WTC11 (cell line): ENCODE measurements at regions not wholly inside any gene's neighbourhood (a gene's known extent, or its start where the extent isn't known, plus 50 kb on each side); places are given as distances from the start of the nearest gene placed in this dataset.

Experiments used
- ATAC-seq: fragments of 200-7000 bp; cut with Tn5 transposase; 2 replicates; pipeline ENCODE4 v1.10.0; 2021; ENCODE audit warnings: mild to moderate bottlenecking, moderate library complexity
- CTCF ChIA-PET: fragments of 300-600 bp; sonication (Branson Sonifier 250); formaldehyde crosslinking; loops from one replicate; lab custom pipeline; 2021; ENCODE audit warnings: antibody characterized with exemption; lab: Charles Lee
- POLR2A ChIA-PET: fragments of 350-600 bp; sonication (Branson Sonifier 250); formaldehyde crosslinking; loops from one replicate; lab custom pipeline; 2021; ENCODE audit warnings: antibody characterized with exemption; lab: Charles Lee
- DNase-seq: peaks from one replicate; pipeline ENCODE4 v3.0.0; 2021; ENCODE audit warnings: low spot score
- H3K27ac Mint-ChIP-seq: 2 replicates; pipeline ENCODE4 v1.8.0; 2021; ENCODE audit warnings: mixed read lengths
- H3K27me3 Mint-ChIP-seq: 2 replicates; pipeline ENCODE4 v1.8.0; 2021; ENCODE audit warnings: low read depth, mild to moderate bottlenecking, moderate library complexity, mixed read lengths
- H3K36me3 Mint-ChIP-seq: 2 replicates; pipeline ENCODE4 v1.8.0; 2021; ENCODE audit warnings: mixed read lengths
- H3K4me1 Mint-ChIP-seq: 2 replicates; pipeline ENCODE4 v1.8.0; 2022; ENCODE audit warnings: mixed read lengths
- H3K4me3 Mint-ChIP-seq: 2 replicates; pipeline ENCODE4 v1.8.0; 2021; ENCODE audit warnings: mild to moderate bottlenecking, moderate library complexity, mixed read lengths
- H3K9me3 Mint-ChIP-seq: 2 replicates; pipeline ENCODE4 v1.8.0; 2021; ENCODE audit warnings: mixed read lengths
- CBFB ChIP-seq: sonication (generic); formaldehyde crosslinking; IDR thresholded peaks from 2 replicates; pipeline ENCODE4 v1.8.1; 2022; ENCODE audit warnings: mild to moderate bottlenecking, low read depth, missing genetic modification reagents
- CREB1 ChIP-seq: sonication (generic); formaldehyde crosslinking; IDR thresholded peaks from 2 replicates; pipeline ENCODE4 v1.8.0; 2023; ENCODE audit warnings: mild to moderate bottlenecking, missing genetic modification reagents
- CREM ChIP-seq: sonication (generic); formaldehyde crosslinking; IDR thresholded peaks from 2 replicates; pipeline ENCODE4 v1.8.1; 2022; ENCODE audit warnings: mild to moderate bottlenecking, missing genetic modification reagents, moderate library complexity
- JUN ChIP-seq: sonication (generic); formaldehyde crosslinking; IDR thresholded peaks from 2 replicates; pipeline ENCODE4 v1.8.0; 2023; ENCODE audit warnings: mild to moderate bottlenecking, missing genetic modification reagents
- NFE2L1 ChIP-seq: sonication (generic); formaldehyde crosslinking; IDR thresholded peaks from 2 replicates; pipeline ENCODE4 v1.8.1; 2023; ENCODE audit warnings: missing genetic modification reagents
- RORB ChIP-seq: fragments of 250-450 bp; sonication (Bioruptor Pico); IDR thresholded peaks from 2 replicates; pipeline ENCODE4 v1.9.0; 2021; ENCODE audit warnings: mild to moderate bottlenecking
- SP1 ChIP-seq: sonication (generic); formaldehyde crosslinking; conservative IDR thresholded peaks from 2 replicates; pipeline ENCODE4 v1.8.1; 2022; ENCODE audit warnings: missing genetic modification reagents
- ZNF219 ChIP-seq: sonication (generic); formaldehyde crosslinking; IDR thresholded peaks from 2 replicates; pipeline ENCODE4 v1.8.0; 2023; ENCODE audit warnings: missing genetic modification reagents, mild to moderate bottlenecking, borderline replicate concordance
- ZNF232 ChIP-seq: sonication (generic); formaldehyde crosslinking; IDR thresholded peaks from 2 replicates; pipeline ENCODE4 v1.8.0; 2022; ENCODE audit warnings: mild to moderate bottlenecking, missing genetic modification reagents
- ZNF317 ChIP-seq: sonication (generic); formaldehyde crosslinking; IDR thresholded peaks from 2 replicates; pipeline ENCODE4 v1.8.1; 2023; ENCODE audit warnings: low read depth, mild to moderate bottlenecking, moderate library complexity, missing genetic modification reagents, borderline replicate concordance
- TF ChIP-seq, protein P1 (sequence below): sonication (generic); formaldehyde crosslinking; IDR thresholded peaks from 2 replicates; pipeline ENCODE4 v1.8.0; 2022; ENCODE audit warnings: missing genetic modification reagents
- TF ChIP-seq, protein P2 (sequence below): fragments of 250-450 bp; sonication (Bioruptor Pico); IDR thresholded peaks from 2 replicates; pipeline ENCODE4 v1.9.0; 2021; ENCODE audit warnings: mild to moderate bottlenecking
- TF ChIP-seq, protein P3 (sequence below): sonication (generic); formaldehyde crosslinking; IDR thresholded peaks from 2 replicates; pipeline ENCODE4 v1.8.0; 2023; ENCODE audit warnings: mild to moderate bottlenecking, missing genetic modification reagents
- TF ChIP-seq, protein P4 (sequence below): fragments of 250-450 bp; sonication (Bioruptor Pico); IDR thresholded peaks from 2 replicates; pipeline ENCODE4 v1.9.0; 2021; ENCODE audit warnings: moderate library complexity, mild to moderate bottlenecking, inconsistent platforms, borderline replicate concordance
- TF ChIP-seq, protein P5 (sequence below): sonication (generic); formaldehyde crosslinking; IDR thresholded peaks from 2 replicates; pipeline ENCODE4 v1.8.1; 2022; ENCODE audit warnings: missing genetic modification reagents, borderline replicate concordance
- TF ChIP-seq, protein P6 (sequence below): sonication (generic); formaldehyde crosslinking; IDR thresholded peaks from 2 replicates; pipeline ENCODE4 v1.8.1; 2023; ENCODE audit warnings: mild to moderate bottlenecking, moderate library complexity, missing genetic modification reagents
- TF ChIP-seq, protein P7 (sequence below): sonication (generic); formaldehyde crosslinking; IDR thresholded peaks from 2 replicates; pipeline ENCODE4 v1.8.0; 2022; ENCODE audit warnings: mild to moderate bottlenecking, missing genetic modification reagents
- TF ChIP-seq, protein P8 (sequence below): sonication (generic); formaldehyde crosslinking; conservative IDR thresholded peaks from 2 replicates; pipeline ENCODE4 v1.8.1; 2022; ENCODE audit warnings: mild to moderate bottlenecking, missing genetic modification reagents
- TF ChIP-seq, protein P9 (sequence below): fragments of 250-450 bp; sonication (Bioruptor Pico); IDR thresholded peaks from 2 replicates; pipeline ENCODE4 v1.8.0; 2021; ENCODE audit warnings: mild to moderate bottlenecking

DNA sequence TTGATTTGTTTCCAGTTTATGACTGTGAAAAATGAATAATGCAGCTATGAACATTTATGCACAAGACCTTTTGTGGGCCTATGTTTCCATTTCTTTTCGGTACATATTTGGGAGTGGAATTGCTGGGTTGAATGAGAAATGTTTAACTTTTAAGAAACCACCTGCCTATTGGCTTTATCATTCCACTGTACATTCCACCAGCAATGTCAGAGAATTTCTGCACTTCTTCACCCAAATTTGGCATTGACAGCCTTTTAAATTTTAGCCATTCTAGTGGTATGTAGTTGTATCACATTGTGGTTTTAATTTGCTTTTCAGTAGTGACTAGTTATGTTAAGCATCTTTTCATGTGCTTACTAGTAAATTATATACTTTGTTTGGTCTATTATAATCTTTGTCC lies 317.0 kb upstream of the TMTC1 start:
- CTCF ChIA-PET: no interaction called here
- Mint-ChIP-seq H3K27me3 (no peaks in the 10 kb centered on the region), H3K36me3 (no peaks in the 10 kb centered on the region), H3K4me1 (peaks cover 30% of the 10 kb centered on the region), H3K27ac (no peak overlapping the region), H3K4me3 (no peak overlapping the region), H3K9me3 (no peaks in the 10 kb centered on the region)
- DNase-seq: no peak
- ATAC-seq: no peak
- TF ChIP-seq, protein P1, sequence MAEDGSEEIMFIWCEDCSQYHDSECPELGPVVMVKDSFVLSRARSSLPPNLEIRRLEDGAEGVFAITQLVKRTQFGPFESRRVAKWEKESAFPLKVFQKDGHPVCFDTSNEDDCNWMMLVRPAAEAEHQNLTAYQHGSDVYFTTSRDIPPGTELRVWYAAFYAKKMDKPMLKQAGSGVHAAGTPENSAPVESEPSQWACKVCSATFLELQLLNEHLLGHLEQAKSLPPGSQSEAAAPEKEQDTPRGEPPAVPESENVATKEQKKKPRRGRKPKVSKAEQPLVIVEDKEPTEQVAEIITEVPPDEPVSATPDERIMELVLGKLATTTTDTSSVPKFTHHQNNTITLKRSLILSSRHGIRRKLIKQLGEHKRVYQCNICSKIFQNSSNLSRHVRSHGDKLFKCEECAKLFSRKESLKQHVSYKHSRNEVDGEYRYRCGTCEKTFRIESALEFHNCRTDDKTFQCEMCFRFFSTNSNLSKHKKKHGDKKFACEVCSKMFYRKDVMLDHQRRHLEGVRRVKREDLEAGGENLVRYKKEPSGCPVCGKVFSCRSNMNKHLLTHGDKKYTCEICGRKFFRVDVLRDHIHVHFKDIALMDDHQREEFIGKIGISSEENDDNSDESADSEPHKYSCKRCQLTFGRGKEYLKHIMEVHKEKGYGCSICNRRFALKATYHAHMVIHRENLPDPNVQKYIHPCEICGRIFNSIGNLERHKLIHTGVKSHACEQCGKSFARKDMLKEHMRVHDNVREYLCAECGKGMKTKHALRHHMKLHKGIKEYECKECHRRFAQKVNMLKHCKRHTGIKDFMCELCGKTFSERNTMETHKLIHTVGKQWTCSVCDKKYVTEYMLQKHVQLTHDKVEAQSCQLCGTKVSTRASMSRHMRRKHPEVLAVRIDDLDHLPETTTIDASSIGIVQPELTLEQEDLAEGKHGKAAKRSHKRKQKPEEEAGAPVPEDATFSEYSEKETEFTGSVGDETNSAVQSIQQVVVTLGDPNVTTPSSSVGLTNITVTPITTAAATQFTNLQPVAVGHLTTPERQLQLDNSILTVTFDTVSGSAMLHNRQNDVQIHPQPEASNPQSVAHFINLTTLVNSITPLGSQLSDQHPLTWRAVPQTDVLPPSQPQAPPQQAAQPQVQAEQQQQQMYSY: no peak
- TF ChIP-seq ZNF317 (CRISPR knock-in tag) (no peak), CREB1 (CRISPR knock-in tag) (no peak), ZNF232 (CRISPR knock-in tag) (no peak), SP1 (CRISPR knock-in tag) (no peak), ZNF219 (no peak), JUN (CRISPR knock-in tag) (no peak), CREM (CRISPR knock-in tag) (no peak)
- TF ChIP-seq, protein P2, sequence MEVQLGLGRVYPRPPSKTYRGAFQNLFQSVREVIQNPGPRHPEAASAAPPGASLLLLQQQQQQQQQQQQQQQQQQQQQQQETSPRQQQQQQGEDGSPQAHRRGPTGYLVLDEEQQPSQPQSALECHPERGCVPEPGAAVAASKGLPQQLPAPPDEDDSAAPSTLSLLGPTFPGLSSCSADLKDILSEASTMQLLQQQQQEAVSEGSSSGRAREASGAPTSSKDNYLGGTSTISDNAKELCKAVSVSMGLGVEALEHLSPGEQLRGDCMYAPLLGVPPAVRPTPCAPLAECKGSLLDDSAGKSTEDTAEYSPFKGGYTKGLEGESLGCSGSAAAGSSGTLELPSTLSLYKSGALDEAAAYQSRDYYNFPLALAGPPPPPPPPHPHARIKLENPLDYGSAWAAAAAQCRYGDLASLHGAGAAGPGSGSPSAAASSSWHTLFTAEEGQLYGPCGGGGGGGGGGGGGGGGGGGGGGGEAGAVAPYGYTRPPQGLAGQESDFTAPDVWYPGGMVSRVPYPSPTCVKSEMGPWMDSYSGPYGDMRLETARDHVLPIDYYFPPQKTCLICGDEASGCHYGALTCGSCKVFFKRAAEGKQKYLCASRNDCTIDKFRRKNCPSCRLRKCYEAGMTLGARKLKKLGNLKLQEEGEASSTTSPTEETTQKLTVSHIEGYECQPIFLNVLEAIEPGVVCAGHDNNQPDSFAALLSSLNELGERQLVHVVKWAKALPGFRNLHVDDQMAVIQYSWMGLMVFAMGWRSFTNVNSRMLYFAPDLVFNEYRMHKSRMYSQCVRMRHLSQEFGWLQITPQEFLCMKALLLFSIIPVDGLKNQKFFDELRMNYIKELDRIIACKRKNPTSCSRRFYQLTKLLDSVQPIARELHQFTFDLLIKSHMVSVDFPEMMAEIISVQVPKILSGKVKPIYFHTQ: no peak
- TF ChIP-seq, protein P3, sequence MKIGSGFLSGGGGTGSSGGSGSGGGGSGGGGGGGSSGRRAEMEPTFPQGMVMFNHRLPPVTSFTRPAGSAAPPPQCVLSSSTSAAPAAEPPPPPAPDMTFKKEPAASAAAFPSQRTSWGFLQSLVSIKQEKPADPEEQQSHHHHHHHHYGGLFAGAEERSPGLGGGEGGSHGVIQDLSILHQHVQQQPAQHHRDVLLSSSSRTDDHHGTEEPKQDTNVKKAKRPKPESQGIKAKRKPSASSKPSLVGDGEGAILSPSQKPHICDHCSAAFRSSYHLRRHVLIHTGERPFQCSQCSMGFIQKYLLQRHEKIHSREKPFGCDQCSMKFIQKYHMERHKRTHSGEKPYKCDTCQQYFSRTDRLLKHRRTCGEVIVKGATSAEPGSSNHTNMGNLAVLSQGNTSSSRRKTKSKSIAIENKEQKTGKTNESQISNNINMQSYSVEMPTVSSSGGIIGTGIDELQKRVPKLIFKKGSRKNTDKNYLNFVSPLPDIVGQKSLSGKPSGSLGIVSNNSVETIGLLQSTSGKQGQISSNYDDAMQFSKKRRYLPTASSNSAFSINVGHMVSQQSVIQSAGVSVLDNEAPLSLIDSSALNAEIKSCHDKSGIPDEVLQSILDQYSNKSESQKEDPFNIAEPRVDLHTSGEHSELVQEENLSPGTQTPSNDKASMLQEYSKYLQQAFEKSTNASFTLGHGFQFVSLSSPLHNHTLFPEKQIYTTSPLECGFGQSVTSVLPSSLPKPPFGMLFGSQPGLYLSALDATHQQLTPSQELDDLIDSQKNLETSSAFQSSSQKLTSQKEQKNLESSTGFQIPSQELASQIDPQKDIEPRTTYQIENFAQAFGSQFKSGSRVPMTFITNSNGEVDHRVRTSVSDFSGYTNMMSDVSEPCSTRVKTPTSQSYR (CRISPR knock-in tag): no peak
- TF ChIP-seq, protein P4, sequence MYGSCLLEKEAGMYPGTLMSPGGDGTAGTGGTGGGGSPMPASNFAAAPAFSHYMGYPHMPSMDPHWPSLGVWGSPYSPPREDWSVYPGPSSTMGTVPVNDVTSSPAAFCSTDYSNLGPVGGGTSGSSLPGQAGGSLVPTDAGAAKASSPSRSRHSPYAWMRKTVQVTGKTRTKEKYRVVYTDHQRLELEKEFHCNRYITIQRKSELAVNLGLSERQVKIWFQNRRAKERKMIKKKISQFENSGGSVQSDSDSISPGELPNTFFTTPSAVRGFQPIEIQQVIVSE: no peak
- TF ChIP-seq, protein P5, sequence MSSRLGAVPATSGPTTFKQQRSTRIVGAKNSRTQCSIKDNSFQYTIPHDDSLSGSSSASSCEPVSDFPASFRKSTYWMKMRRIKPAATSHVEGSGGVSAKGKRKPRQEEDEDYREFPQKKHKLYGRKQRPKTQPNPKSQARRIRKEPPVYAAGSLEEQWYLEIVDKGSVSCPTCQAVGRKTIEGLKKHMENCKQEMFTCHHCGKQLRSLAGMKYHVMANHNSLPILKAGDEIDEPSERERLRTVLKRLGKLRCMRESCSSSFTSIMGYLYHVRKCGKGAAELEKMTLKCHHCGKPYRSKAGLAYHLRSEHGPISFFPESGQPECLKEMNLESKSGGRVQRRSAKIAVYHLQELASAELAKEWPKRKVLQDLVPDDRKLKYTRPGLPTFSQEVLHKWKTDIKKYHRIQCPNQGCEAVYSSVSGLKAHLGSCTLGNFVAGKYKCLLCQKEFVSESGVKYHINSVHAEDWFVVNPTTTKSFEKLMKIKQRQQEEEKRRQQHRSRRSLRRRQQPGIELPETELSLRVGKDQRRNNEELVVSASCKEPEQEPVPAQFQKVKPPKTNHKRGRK (CRISPR knock-in tag): no peak
- POLR2A ChIA-PET: no interaction called here

DNA sequence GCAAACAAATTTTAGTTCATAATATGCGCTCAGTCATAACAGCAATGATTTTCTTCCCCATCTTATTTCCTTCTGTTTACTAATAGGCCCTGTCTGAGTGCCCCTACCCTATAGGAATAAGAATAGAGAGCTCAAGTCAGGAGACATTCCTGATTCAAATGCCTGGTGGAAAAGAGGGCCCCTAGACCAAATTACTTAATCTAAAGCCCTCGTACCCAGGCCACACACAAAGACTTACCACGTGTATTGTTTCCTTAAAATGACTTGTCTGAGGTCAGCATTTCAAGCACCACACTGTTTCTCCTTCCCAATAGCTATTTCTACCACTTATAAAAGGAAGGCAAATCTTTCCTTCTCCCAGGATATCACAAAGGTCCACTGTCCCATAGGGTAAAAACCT lies 314.9 kb upstream of the TMTC1 start:
- Mint-ChIP-seq H3K4me3 (no peak overlapping the region), H3K27me3 (no peaks in the 10 kb centered on the region), H3K27ac (peak overlapping the region; percentile 59), H3K36me3 (no peaks in the 10 kb centered on the region), H3K9me3 (no peaks in the 10 kb centered on the region), H3K4me1 (peaks cover 30% of the 10 kb centered on the region)
- ATAC-seq (peak; percentile 98), DNase-seq (no peak)
- POLR2A ChIA-PET: no interaction called here
- CTCF ChIA-PET: interaction anchor here (1.2 kb wide), 1 partner anchor 315 kb away, joined by 3 read pairs; the partner anchor contains the start of gene TMTC1
- TF ChIP-seq RORB: no peak
- TF ChIP-seq, protein P6, sequence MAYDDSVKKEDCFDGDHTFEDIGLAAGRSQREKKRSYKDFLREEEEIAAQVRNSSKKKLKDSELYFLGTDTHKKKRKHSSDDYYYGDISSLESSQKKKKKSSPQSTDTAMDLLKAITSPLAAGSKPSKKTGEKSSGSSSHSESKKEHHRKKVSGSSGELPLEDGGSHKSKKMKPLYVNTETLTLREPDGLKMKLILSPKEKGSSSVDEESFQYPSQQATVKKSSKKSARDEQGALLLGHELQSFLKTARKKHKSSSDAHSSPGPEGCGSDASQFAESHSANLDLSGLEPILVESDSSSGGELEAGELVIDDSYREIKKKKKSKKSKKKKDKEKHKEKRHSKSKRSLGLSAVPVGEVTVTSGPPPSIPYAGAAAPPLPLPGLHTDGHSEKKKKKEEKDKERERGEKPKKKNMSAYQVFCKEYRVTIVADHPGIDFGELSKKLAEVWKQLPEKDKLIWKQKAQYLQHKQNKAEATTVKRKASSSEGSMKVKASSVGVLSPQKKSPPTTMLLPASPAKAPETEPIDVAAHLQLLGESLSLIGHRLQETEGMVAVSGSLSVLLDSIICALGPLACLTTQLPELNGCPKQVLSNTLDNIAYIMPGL (CRISPR knock-in tag): no peak
- TF ChIP-seq, protein P7, sequence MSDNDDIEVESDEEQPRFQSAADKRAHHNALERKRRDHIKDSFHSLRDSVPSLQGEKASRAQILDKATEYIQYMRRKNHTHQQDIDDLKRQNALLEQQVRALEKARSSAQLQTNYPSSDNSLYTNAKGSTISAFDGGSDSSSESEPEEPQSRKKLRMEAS (CRISPR knock-in tag): no peak
- TF ChIP-seq, protein P8, sequence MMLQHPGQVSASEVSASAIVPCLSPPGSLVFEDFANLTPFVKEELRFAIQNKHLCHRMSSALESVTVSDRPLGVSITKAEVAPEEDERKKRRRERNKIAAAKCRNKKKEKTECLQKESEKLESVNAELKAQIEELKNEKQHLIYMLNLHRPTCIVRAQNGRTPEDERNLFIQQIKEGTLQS (CRISPR knock-in tag): no peak
- TF ChIP-seq, protein P9, sequence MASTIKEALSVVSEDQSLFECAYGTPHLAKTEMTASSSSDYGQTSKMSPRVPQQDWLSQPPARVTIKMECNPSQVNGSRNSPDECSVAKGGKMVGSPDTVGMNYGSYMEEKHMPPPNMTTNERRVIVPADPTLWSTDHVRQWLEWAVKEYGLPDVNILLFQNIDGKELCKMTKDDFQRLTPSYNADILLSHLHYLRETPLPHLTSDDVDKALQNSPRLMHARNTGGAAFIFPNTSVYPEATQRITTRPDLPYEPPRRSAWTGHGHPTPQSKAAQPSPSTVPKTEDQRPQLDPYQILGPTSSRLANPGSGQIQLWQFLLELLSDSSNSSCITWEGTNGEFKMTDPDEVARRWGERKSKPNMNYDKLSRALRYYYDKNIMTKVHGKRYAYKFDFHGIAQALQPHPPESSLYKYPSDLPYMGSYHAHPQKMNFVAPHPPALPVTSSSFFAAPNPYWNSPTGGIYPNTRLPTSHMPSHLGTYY: no peak
- TF ChIP-seq NFE2L1: no peak
- TF ChIP-seq CBFB (CRISPR knock-in tag): no peak
